ENCODE measurements at regions not wholly inside any gene's neighbourhood (a gene's known extent, or its start where the extent isn't known, plus 50 kb on each side); places are given as distances from the start of the nearest gene placed in this dataset.

GRCh38 chr4:18242919-18243693 is 221.6 kb upstream of the LCORL start:
- H3K4me3 ChIP-seq: no peak overlapping the region
- no peaks in the 10 kb centered on the region for H3K27me3 ChIP-seq
- TF ChIP-seq CTCF (IDR thresholded peaks at IDR 0.05) (no peak), EP300 (IDR thresholded peaks at IDR 0.05) (no peak), POLR2A (IDR thresholded peaks at IDR 0.05) (no peak)
- no peaks in the 10 kb centered on the region for H3K4me1 ChIP-seq (ENCODE audit: insufficient read depth)
- no peaks in the 10 kb centered on the region for H3K36me3 ChIP-seq
- WGBS, 3 donors: 49 to 56% (median 53%) methylated on average over 5 of the region's 5 CpGs
- H3K9me3 ChIP-seq: no peaks in the 10 kb centered on the region
- no peak overlapping the region for H3K27ac ChIP-seq
- DNase-seq: no peak
- intact Hi-C loops (cut with DNase I): no loop called here

- Histone ChIP-seq H3K4me3 (no peak overlapping the region), H3K4me1 (ENCODE audit: insufficient read depth) (no peaks in the 10 kb centered on the region), H3K9me3 (no peaks in the 10 kb centered on the region), H3K27ac (no peak overlapping the region), H3K36me3 (no peaks in the 10 kb centered on the region), H3K27me3 (no peaks in the 10 kb centered on the region)
- no peak for TF ChIP-seq CTCF (IDR thresholded peaks at IDR 0.05)
- TF ChIP-seq EP300 (IDR thresholded peaks at IDR 0.05): no peak
- TF ChIP-seq POLR2A (IDR thresholded peaks at IDR 0.05): no peak
- no peak for DNase-seq
- WGBS, 3 donors: 26 to 32% (median 32%) methylated on average over 1 of the region's 1 CpG
- intact Hi-C loops (cut with DNase I): no loop called here
Observed at GRCh38 chr4:18241727-18242126, 220.2 kb upstream of the LCORL start.

GRCh38 chr4:18234108-18234507 is 212.6 kb upstream of the LCORL start:
- DNase-seq: no peak
- Histone ChIP-seq H3K27me3 (no peaks in the 10 kb centered on the region), H3K4me3 (no peak overlapping the region), H3K9me3 (no peaks in the 10 kb centered on the region), H3K4me1 (ENCODE audit: insufficient read depth) (no peaks in the 10 kb centered on the region), H3K27ac (no peak overlapping the region), H3K36me3 (no peaks in the 10 kb centered on the region)
- intact Hi-C loops (cut with DNase I): no loop called here
- TF ChIP-seq EP300 (IDR thresholded peaks at IDR 0.05) (no peak), CTCF (IDR thresholded peaks at IDR 0.05) (no peak)

DNA sequence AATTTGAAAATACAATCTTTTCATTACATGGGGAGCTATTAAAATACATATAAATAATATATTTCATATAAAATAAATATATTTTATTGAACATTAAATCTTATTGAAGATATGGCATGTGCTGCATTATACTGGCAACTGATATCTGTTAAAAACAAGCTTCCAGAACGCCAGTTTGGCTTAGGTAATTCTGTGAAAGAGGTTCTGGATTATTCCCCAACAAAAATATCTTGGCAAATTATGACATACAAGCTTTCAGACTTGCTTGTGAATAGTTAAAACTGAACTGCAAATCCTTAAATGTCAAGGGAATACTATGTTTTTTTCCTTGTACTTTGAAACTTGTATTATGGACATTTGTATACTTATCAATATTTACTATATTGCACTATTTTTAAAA is 210.2 kb upstream of the LCORL start:
- H3K4me1 ChIP-seq (ENCODE audit: insufficient read depth): no peaks in the 10 kb centered on the region
- no peak for DNase-seq
- WGBS, 3 donors: 48 to 64% (median 61%) methylated on average over 1 of the region's 1 CpG
- TF ChIP-seq EP300 (IDR thresholded peaks at IDR 0.05): no peak
- TF ChIP-seq POLR2A (IDR thresholded peaks at IDR 0.05): no peak
- TF ChIP-seq CTCF (IDR thresholded peaks at IDR 0.05): no peak
- intact Hi-C loops (cut with DNase I): no loop called here
- no peak overlapping the region for H3K27ac ChIP-seq
- no peaks in the 10 kb centered on the region for H3K9me3 ChIP-seq
- H3K36me3 ChIP-seq: no peaks in the 10 kb centered on the region
- no peak overlapping the region for H3K4me3 ChIP-seq
- no peaks in the 10 kb centered on the region for H3K27me3 ChIP-seq
